Stomach (tissue), 4 donors: ENCODE measurements at regions not wholly inside any gene's neighbourhood (a gene's known extent, or its start where the extent isn't known, plus 50 kb on each side); places are given as distances from the start of the nearest gene placed in this dataset.

Source experiments
- EP300 ChIP-seq: sonication (generic); formaldehyde crosslinking; IDR thresholded peaks from one replicate; pipeline ENCODE4 v1.6.1; 2017; ENCODE audit warnings: antibody characterized with exemption
- POLR2A ChIP-seq, 4 donors: fragments of 450-650 bp; IDR thresholded peaks; one replicate each; pipeline ENCODE4 v1.6.1; 2016; ENCODE audit warnings: antibody characterized with exemption in 4 of 4, control low read depth in 2 of 4, mild to moderate bottlenecking in 1 of 4, moderate library complexity in 1 of 4
- POLR2AphosphoS5 ChIP-seq, 3 donors: sonication (generic); formaldehyde crosslinking; IDR thresholded peaks; one replicate each; pipeline ENCODE4 v1.6.1; 2016; ENCODE audit warnings: antibody characterized with exemption in 3 of 3
- TF ChIP-seq, protein P1 (sequence below), 7 experiments: fragments of 450-650 bp in 4 of 7; fragments of 200-600 bp in 3 of 7; sonication (generic) in 3 of 7; IDR thresholded peaks; one replicate each; pipeline ENCODE4 v1.5.1; 2016 to 2019; ENCODE audit warnings: antibody characterized with exemption in 7 of 7, control low read depth in 2 of 7, mild to moderate bottlenecking in 1 of 7

DNA sequence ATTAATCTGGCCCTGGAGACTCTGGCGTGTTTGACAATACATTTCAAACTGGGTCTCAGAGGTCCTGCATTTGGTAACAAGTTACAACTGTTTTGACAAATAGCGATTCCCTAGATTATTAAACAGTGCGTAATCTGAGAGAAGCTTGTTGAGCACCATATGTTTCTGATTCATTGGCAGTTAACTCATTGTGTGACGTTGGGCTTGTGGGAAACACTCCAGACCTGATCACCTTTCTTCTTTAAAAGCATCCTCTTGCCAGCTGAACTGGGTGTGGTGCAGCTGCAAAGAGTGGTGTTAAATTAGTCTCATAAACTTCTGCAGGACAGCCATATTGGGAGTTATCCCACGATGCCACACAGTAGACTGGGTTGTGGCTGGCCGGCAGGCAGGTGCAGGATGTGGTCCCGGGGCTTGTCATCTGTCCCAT is 82.7 kb downstream of the CDC7 start:
- TF ChIP-seq POLR2A (IDR thresholded peaks at IDR 0.05) (no peak), POLR2AphosphoS5 (IDR thresholded peaks at IDR 0.05) (no peak), EP300 (no peak)
- TF ChIP-seq, protein P1, sequence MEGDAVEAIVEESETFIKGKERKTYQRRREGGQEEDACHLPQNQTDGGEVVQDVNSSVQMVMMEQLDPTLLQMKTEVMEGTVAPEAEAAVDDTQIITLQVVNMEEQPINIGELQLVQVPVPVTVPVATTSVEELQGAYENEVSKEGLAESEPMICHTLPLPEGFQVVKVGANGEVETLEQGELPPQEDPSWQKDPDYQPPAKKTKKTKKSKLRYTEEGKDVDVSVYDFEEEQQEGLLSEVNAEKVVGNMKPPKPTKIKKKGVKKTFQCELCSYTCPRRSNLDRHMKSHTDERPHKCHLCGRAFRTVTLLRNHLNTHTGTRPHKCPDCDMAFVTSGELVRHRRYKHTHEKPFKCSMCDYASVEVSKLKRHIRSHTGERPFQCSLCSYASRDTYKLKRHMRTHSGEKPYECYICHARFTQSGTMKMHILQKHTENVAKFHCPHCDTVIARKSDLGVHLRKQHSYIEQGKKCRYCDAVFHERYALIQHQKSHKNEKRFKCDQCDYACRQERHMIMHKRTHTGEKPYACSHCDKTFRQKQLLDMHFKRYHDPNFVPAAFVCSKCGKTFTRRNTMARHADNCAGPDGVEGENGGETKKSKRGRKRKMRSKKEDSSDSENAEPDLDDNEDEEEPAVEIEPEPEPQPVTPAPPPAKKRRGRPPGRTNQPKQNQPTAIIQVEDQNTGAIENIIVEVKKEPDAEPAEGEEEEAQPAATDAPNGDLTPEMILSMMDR (IDR thresholded peaks at IDR 0.05), result no peak
